Vagina (tissue), 2 donors: ENCODE measurements at regions not wholly inside any gene's neighbourhood (a gene's known extent, or its start where the extent isn't known, plus 50 kb on each side); places are given as distances from the start of the nearest gene placed in this dataset.

Source experiments
- DNase-seq, 2 donors: peaks; one replicate each; pipeline ENCODE4 v3.0.0-alpha.2; 2017; ENCODE audit errors: extremely low spot score in 2 of 2
- H3K27ac ChIP-seq: fragments of 200-600 bp; sonication (generic); one replicate; pipeline ENCODE4 v1.5.1; 2019
- H3K27me3 ChIP-seq: fragments of 200-600 bp; sonication (generic); one replicate; pipeline ENCODE4 v1.5.1; 2019
- H3K36me3 ChIP-seq, 2 donors: fragments of 200-600 bp; sonication (generic); one replicate each; pipeline ENCODE4 v1.5.1; 2017 to 2019
- H3K4me1 ChIP-seq: fragments of 200-600 bp; sonication (generic); one replicate; pipeline ENCODE4 v1.5.1; 2019
- H3K4me3 ChIP-seq, 2 donors: fragments of 200-600 bp; sonication (generic); 1 replicate in 1 of 2; 2 replicates in 1 of 2; pipeline ENCODE4 v1.5.1; 2016 to 2019
- H3K9me3 ChIP-seq: fragments of 200-600 bp; sonication (generic); one replicate; pipeline ENCODE4 v1.5.1; 2019
- POLR2A ChIP-seq, 2 donors: fragments of 450-650 bp; IDR thresholded peaks; one replicate each; pipeline ENCODE4 v1.6.1; 2017; ENCODE audit warnings: antibody characterized with exemption in 2 of 2, mild to moderate bottlenecking in 2 of 2, moderate library complexity in 2 of 2
- POLR2AphosphoS5 ChIP-seq, 2 donors: sonication (generic); formaldehyde crosslinking; IDR thresholded peaks; one replicate each; pipeline ENCODE4 v1.9.0; 2017; ENCODE audit warnings: antibody characterized with exemption in 2 of 2, mild to moderate bottlenecking in 2 of 2, low read depth in 1 of 2; ENCODE audit not compliant: insufficient read depth in 1 of 2
- intact Hi-C: fragments of 100-400 bp; cut with DNase I; formaldehyde crosslinking; loops from one replicate; pipeline ENCODE4 v1.15.1; 2023
- TF ChIP-seq, protein P1 (sequence below), 3 experiments: fragments of 450-650 bp in 2 of 3; fragments of 200-600 bp in 1 of 3; sonication (generic) in 1 of 3; IDR thresholded peaks; one replicate each; pipeline ENCODE4 v1.5.1; 2017 to 2019; ENCODE audit warnings: antibody characterized with exemption in 3 of 3, mild to moderate bottlenecking in 2 of 3, moderate library complexity in 2 of 3

DNA sequence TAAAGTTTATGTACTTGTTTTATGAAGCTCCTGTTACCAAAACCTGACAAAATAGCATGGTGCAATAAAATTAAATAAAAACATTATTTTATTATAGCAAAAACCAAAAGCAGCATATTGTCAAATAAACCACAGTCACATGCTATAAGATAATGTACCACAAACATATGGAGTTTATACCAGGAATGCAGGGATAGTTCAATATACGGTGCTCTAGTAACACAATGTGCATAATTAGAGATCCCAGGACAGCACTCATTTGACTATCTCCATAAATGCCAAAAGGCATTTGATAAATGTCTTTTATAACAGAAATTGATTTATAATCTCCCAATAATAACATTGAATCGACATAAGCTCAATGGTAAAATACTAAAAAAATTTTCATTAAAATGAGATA, 402.0 kb downstream of the RND3 start:
- Histone ChIP-seq H3K4me3 (no peak overlapping the region), H3K36me3 (no peaks in the 10 kb centered on the region), H3K27me3 (no peaks in the 10 kb centered on the region), H3K4me1 (no peaks in the 10 kb centered on the region), H3K9me3 (peaks cover 4% of the 10 kb centered on the region), H3K27ac (no peak overlapping the region)
- intact Hi-C loops, result no loop called here
- no peak for DNase-seq
- TF ChIP-seq POLR2A (IDR thresholded peaks at IDR 0.05) (no peak), POLR2AphosphoS5 (IDR thresholded peaks at IDR 0.05; ENCODE audit: insufficient read depth in 1 of 2, low read depth in 1 of 2) (no peak)
- TF ChIP-seq, protein P1, sequence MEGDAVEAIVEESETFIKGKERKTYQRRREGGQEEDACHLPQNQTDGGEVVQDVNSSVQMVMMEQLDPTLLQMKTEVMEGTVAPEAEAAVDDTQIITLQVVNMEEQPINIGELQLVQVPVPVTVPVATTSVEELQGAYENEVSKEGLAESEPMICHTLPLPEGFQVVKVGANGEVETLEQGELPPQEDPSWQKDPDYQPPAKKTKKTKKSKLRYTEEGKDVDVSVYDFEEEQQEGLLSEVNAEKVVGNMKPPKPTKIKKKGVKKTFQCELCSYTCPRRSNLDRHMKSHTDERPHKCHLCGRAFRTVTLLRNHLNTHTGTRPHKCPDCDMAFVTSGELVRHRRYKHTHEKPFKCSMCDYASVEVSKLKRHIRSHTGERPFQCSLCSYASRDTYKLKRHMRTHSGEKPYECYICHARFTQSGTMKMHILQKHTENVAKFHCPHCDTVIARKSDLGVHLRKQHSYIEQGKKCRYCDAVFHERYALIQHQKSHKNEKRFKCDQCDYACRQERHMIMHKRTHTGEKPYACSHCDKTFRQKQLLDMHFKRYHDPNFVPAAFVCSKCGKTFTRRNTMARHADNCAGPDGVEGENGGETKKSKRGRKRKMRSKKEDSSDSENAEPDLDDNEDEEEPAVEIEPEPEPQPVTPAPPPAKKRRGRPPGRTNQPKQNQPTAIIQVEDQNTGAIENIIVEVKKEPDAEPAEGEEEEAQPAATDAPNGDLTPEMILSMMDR (IDR thresholded peaks at IDR 0.05), result no peak

DNA sequence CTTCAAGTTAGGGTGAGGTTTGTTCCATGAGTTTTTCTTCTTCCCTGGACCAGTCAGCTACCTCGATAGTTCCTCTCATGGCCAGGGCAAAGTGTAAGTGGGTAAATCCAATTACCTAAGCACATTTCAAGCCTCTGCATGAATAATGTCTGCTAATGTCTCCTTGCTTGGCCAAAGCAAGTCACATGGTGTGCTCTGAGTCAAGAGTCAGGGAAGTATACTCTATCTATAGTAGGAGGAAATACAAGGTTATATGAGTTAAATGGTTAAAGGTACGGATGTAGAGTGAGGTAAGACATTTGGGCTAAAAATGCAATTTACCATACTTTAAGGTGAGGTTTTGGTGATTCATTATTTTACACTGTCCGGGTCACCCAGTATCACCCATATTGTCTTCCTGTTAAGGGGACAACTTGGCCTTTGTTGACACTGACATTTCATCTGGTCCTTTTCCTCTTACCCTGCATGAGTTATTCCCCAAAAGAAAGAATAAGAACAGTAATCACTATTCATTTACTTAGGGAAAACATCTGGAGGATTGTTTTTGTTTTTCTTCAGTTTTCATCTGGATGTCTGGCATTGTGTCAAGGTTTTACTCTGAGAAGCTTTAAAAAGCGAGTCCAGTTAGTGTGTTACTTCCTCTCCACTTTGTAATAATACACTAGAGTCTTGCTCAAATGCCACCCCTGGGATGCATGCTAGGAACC, 405.5 kb downstream of the RND3 start:
- intact Hi-C loops, result no loop called here
- no peak for DNase-seq

DNA sequence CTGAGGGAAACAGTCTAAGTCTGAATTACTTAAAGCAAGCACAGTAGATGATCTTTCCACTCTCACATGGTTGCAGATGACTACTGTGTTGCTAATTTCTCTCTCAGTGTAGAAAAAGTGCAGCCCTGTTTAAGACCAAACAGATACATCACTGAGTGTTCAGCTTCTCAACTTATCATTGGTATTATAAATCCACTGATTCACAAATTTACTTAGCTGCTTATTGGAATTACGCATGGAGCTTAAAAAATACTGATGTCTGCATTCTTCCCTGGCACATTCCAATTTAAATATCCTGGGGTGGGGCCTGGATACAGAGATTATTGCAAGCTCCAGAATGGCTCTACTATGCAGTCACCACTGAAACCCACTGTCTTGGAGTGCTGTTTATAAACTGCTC, 411.2 kb downstream of the RND3 start:
- Histone ChIP-seq H3K4me1 (no peaks in the 10 kb centered on the region), H3K9me3 (no peaks in the 10 kb centered on the region), H3K4me3 (no peak overlapping the region), H3K36me3 (no peaks in the 10 kb centered on the region), H3K27ac (no peak overlapping the region), H3K27me3 (no peaks in the 10 kb centered on the region)
- TF ChIP-seq POLR2A (IDR thresholded peaks at IDR 0.05) (no peak), POLR2AphosphoS5 (IDR thresholded peaks at IDR 0.05; ENCODE audit: insufficient read depth in 1 of 2, low read depth in 1 of 2) (no peak)
- TF ChIP-seq, protein P1 (IDR thresholded peaks at IDR 0.05), result no peak
- intact Hi-C loops, result no loop called here
- no peak for DNase-seq

More for the DNA sequence above, 405.5 kb downstream of the RND3 start:
- Histone ChIP-seq H3K27ac (no peak overlapping the region), H3K4me1 (no peaks in the 10 kb centered on the region), H3K36me3 (no peaks in the 10 kb centered on the region), H3K27me3 (no peaks in the 10 kb centered on the region), H3K4me3 (no peak overlapping the region), H3K9me3 (peaks cover 4% of the 10 kb centered on the region)
- TF ChIP-seq POLR2A (IDR thresholded peaks at IDR 0.05) (no peak), POLR2AphosphoS5 (IDR thresholded peaks at IDR 0.05; ENCODE audit: insufficient read depth in 1 of 2, low read depth in 1 of 2) (no peak)
- TF ChIP-seq, protein P1 (IDR thresholded peaks at IDR 0.05), result no peak

DNA sequence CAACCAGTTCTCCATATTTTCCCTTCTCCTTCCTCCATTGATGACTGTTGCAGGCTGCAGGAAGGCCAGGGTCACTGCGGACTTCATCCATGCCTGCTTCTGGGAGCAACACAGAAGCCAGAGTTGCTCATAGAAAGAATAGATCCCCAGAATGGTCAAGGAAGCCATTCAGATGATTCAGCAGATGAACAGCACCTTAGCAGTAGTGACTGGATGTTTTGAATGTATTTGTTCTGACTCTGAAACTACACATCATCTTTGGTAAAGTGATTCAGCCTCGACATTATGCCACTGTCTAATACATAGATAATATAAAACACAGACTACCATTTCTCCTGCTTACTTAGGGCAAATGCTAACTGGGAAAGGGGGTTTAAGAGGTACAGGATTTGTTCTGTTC, 411.6 kb downstream of the RND3 start:
- no peak for TF ChIP-seq POLR2AphosphoS5 (IDR thresholded peaks at IDR 0.05; ENCODE audit: insufficient read depth in 1 of 2, low read depth in 1 of 2)
- TF ChIP-seq POLR2A (IDR thresholded peaks at IDR 0.05), result no peak
- TF ChIP-seq, protein P1 (IDR thresholded peaks at IDR 0.05), result no peak
- Histone ChIP-seq H3K4me3 (no peak overlapping the region), H3K27ac (no peak overlapping the region), H3K27me3 (no peaks in the 10 kb centered on the region), H3K36me3 (no peaks in the 10 kb centered on the region), H3K4me1 (no peaks in the 10 kb centered on the region), H3K9me3 (no peaks in the 10 kb centered on the region)
- intact Hi-C loops, result no loop called here
- DNase-seq, result no peak

DNA sequence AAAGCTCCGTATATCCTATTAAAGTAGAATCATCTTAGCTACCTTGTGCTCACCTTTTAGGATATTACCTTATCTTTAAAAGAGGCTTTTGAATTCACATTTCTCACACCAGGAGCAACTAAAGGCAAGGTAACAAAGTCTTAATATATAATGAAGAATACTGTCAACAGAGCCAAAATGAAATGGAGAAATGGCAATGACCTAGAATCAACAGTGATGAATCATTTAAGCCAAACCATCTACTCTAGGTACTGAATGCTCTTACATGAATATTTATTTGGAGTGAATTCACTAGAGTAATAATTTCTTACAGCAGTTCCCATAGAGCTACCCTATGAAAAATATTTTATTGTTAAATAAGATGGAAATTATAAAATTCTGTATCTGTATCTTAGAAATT, 421.0 kb downstream of the RND3 start:
- no peak for TF ChIP-seq POLR2A (IDR thresholded peaks at IDR 0.05)
- TF ChIP-seq POLR2AphosphoS5 (IDR thresholded peaks at IDR 0.05; ENCODE audit: insufficient read depth in 1 of 2, low read depth in 1 of 2), result no peak
- TF ChIP-seq, protein P1 (IDR thresholded peaks at IDR 0.05), result no peak
- Histone ChIP-seq H3K27ac (no peak overlapping the region), H3K4me3 (no peak overlapping the region), H3K9me3 (no peaks in the 10 kb centered on the region), H3K4me1 (no peaks in the 10 kb centered on the region), H3K36me3 (no peaks in the 10 kb centered on the region), H3K27me3 (no peaks in the 10 kb centered on the region)
- intact Hi-C loops, result no loop called here
- DNase-seq, result no peak
